ENCODE measurements at regions not wholly inside any gene's neighbourhood (a gene's known extent, or its start where the extent isn't known, plus 50 kb on each side); places are given as distances from the start of the nearest gene placed in this dataset.

DNA sequence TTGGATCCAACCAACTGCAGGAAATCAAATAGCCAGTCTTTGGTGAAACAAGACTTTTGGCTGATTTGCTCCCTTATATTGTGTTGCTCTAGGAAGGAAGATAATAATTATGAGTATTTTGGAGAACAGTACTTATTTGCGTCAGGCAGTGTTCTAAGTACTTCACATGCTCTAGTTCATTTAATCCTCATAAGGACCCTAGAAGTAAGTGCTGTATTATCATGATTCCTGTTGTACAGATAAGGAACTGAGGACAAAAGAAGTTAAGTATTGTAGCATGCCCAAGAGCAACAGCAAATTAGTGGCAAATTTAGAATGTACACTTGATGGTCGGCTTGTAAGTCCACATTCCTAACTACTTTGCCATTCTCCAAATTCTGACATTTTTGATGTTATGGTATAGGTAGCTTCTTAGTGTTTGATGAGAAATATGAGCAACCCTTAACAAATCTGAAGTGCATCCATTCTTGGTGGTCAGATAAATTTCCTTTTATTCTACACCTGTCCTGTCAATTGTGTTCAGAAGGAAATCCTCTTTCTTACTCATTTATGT, 72.0 kb downstream of the SPRY1 start:
- TF ChIP-seq SUZ12 (IDR thresholded peaks at IDR 0.05; ENCODE audit: extremely low read depth, insufficient read depth, insufficient read length) (no peak), YY1 (IDR thresholded peaks at IDR 0.05; ENCODE audit: insufficient read depth, insufficient read length) (no peak), ZNF274 (IDR thresholded peaks at IDR 0.05; ENCODE audit: low read depth, low read length) (no peak)

All from NT2/D1 (cell line).